ENCODE measurements at regions not wholly inside any gene's neighbourhood (a gene's known extent, or its start where the extent isn't known, plus 50 kb on each side); places are given as distances from the start of the nearest gene placed in this dataset.

DNA sequence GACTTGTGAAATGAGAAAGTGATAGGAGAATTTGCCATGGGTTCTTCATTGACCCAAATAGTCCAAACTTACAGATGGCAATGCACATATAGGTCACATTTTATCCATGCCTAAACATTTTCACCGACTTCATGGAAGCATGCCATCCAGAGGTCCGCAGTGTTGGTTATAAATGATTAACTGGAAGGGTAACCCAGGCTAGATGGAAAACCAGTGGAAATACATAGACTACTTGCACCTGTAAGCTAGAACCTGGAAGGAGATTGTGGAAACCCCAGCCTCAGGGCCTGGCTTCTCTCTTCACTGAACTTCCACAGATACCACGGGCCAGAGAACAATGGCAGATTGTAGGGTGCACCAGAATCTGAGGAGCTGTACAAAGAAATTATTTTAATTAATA lies 103.8 kb upstream of the SYNDIG1 start:
- TF ChIP-seq, protein P1, sequence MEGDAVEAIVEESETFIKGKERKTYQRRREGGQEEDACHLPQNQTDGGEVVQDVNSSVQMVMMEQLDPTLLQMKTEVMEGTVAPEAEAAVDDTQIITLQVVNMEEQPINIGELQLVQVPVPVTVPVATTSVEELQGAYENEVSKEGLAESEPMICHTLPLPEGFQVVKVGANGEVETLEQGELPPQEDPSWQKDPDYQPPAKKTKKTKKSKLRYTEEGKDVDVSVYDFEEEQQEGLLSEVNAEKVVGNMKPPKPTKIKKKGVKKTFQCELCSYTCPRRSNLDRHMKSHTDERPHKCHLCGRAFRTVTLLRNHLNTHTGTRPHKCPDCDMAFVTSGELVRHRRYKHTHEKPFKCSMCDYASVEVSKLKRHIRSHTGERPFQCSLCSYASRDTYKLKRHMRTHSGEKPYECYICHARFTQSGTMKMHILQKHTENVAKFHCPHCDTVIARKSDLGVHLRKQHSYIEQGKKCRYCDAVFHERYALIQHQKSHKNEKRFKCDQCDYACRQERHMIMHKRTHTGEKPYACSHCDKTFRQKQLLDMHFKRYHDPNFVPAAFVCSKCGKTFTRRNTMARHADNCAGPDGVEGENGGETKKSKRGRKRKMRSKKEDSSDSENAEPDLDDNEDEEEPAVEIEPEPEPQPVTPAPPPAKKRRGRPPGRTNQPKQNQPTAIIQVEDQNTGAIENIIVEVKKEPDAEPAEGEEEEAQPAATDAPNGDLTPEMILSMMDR (IDR thresholded peaks at IDR 0.05; ENCODE audit: partially characterized antibody, unreplicated experiment): no peak
- Mint-ChIP-seq H3K4me1 (ENCODE audit: low read depth, unreplicated experiment) (peaks cover 6% of the 10 kb centered on the region), H3K4me3 (ENCODE audit: unreplicated experiment) (no peak overlapping the region), H3K27me3 (ENCODE audit: unreplicated experiment) (no peaks in the 10 kb centered on the region), H3K36me3 (ENCODE audit: unreplicated experiment) (peaks cover 5% of the 10 kb centered on the region), H3K9me3 (ENCODE audit: unreplicated experiment) (no peaks in the 10 kb centered on the region), H3K27ac (ENCODE audit: unreplicated experiment) (no peak overlapping the region)
- DNase-seq: no peak

DNA sequence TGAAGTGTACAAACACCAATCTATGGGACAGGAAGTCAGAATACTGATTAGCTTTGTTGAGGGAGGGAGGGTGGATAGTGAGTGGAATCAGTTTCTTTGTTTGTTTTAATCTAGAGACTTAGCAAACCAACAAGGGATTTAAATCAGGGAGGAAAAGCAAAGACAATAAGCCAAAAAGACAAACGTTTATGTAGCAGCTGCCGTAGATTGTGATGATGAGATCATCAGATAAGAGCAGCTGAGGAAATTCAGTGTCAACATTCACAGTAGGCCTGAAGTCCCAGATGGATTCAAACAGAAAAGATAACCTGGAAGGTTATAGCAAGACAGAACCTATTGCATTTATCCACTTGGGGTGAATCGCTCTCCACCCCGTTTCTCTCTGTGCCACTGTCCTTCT lies 104.9 kb upstream of the SYNDIG1 start:
- Mint-ChIP-seq H3K36me3 (ENCODE audit: unreplicated experiment) (peaks cover 5% of the 10 kb centered on the region), H3K9me3 (ENCODE audit: unreplicated experiment) (peaks cover 3% of the 10 kb centered on the region), H3K4me3 (ENCODE audit: unreplicated experiment) (no peak overlapping the region), H3K4me1 (ENCODE audit: low read depth, unreplicated experiment) (peaks cover 6% of the 10 kb centered on the region), H3K27ac (ENCODE audit: unreplicated experiment) (no peak overlapping the region), H3K27me3 (ENCODE audit: unreplicated experiment) (no peaks in the 10 kb centered on the region)
- TF ChIP-seq, protein P1 (IDR thresholded peaks at IDR 0.05; ENCODE audit: partially characterized antibody, unreplicated experiment): no peak
- DNase-seq: no peak

DNA sequence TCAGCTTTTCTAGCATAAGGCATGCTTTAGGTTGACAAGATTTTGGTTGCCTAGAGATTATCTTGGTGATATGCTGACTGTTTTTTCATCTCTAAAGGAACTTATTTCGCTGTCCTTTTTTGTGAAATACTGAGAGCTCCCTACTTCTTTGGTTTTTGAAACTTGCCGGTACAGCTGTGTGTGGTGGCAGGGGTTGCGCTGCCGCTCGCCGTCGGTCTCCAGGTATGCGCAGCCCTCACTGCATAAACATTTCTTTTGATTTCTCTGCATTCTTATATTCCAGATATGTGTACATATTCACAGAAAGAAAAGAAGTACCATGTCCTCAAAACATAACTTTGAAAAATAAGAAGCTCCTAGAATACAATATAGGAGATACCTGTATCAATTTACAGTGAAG lies 106.4 kb upstream of the SYNDIG1 start:
- peaks cover 5% of the 10 kb centered on the region for H3K36me3 Mint-ChIP-seq (ENCODE audit: unreplicated experiment)
- TF ChIP-seq, protein P1 (IDR thresholded peaks at IDR 0.05; ENCODE audit: partially characterized antibody, unreplicated experiment): no peak
- no peak overlapping the region for H3K4me3 Mint-ChIP-seq (ENCODE audit: unreplicated experiment)
- no peaks in the 10 kb centered on the region for H3K27me3 Mint-ChIP-seq (ENCODE audit: unreplicated experiment)
- no peak overlapping the region for H3K27ac Mint-ChIP-seq (ENCODE audit: unreplicated experiment)
- H3K4me1 Mint-ChIP-seq (ENCODE audit: low read depth, unreplicated experiment): peaks cover 8% of the 10 kb centered on the region
- DNase-seq: no peak
- H3K9me3 Mint-ChIP-seq (ENCODE audit: unreplicated experiment): peaks cover 3% of the 10 kb centered on the region

DNA sequence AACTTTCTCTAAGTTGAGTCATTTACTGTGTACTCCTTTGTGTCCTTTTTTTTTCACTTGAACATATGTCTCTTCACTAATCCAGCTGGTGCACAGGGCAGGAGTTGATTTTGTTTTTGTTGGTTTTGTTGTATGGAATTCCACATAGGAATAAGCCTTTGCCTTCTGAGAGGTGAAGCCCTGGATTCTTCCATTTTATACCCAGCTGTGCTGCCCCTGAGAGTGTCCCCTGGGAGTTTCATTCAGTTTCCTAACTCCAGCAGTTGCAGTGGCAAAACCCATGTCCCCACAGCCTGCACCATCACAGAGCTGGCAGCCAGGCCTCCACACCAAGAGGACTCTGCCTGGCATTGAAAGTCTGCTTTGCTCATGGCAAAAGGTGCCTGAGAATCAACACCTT lies 107.3 kb upstream of the SYNDIG1 start:
- H3K9me3 Mint-ChIP-seq (ENCODE audit: unreplicated experiment): peaks cover 3% of the 10 kb centered on the region
- H3K4me3 Mint-ChIP-seq (ENCODE audit: unreplicated experiment): no peak overlapping the region
- H3K27me3 Mint-ChIP-seq (ENCODE audit: unreplicated experiment): no peaks in the 10 kb centered on the region
- peaks cover 5% of the 10 kb centered on the region for H3K36me3 Mint-ChIP-seq (ENCODE audit: unreplicated experiment)
- TF ChIP-seq, protein P1 (IDR thresholded peaks at IDR 0.05; ENCODE audit: partially characterized antibody, unreplicated experiment): no peak
- DNase-seq: no peak
- H3K4me1 Mint-ChIP-seq (ENCODE audit: low read depth, unreplicated experiment): peaks cover 8% of the 10 kb centered on the region
- no peak overlapping the region for H3K27ac Mint-ChIP-seq (ENCODE audit: unreplicated experiment)

DNA sequence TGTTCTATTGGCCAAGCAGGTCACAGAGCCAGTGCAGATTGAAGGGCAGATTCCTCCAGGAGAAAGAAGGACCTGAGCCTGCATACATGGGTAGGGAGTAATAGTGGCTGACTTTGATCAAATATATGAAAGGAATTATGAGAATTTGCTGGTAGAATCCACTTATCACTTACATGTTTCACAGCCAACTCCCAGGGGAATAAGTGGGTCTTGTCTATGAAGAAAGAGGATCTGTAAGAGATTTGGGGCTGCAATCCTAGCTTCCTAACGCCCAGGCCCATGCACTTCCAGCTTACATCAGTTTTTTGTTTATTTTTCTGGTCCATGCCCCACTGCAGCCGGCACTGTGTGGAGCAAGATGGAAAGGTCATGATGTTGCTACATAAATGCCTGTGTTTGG lies 107.9 kb upstream of the SYNDIG1 start:
- no peak for DNase-seq
- peaks cover 3% of the 10 kb centered on the region for H3K9me3 Mint-ChIP-seq (ENCODE audit: unreplicated experiment)
- peaks cover 5% of the 10 kb centered on the region for H3K36me3 Mint-ChIP-seq (ENCODE audit: unreplicated experiment)
- no peak overlapping the region for H3K4me3 Mint-ChIP-seq (ENCODE audit: unreplicated experiment)
- no peak overlapping the region for H3K27ac Mint-ChIP-seq (ENCODE audit: unreplicated experiment)
- TF ChIP-seq, protein P1 (IDR thresholded peaks at IDR 0.05; ENCODE audit: partially characterized antibody, unreplicated experiment): no peak
- H3K27me3 Mint-ChIP-seq (ENCODE audit: unreplicated experiment): no peaks in the 10 kb centered on the region
- H3K4me1 Mint-ChIP-seq (ENCODE audit: low read depth, unreplicated experiment): peaks cover 8% of the 10 kb centered on the region
